GM20000 (cell line): ENCODE measurements at regions not wholly inside any gene's neighbourhood (a gene's known extent, or its start where the extent isn't known, plus 50 kb on each side); places are given as distances from the start of the nearest gene placed in this dataset.

Source experiments
- DNase-seq: peaks from one replicate; pipeline ENCODE4 v3.0.0; 2012; ENCODE audit warnings: low spot score
- CTCF ChIP-seq: IDR thresholded peaks from 2 replicates; pipeline ENCODE4 v1.5.1; 2012; ENCODE audit warnings: mild to moderate bottlenecking, control low read depth; ENCODE audit errors: extremely low read depth, missing control alignments

DNA sequence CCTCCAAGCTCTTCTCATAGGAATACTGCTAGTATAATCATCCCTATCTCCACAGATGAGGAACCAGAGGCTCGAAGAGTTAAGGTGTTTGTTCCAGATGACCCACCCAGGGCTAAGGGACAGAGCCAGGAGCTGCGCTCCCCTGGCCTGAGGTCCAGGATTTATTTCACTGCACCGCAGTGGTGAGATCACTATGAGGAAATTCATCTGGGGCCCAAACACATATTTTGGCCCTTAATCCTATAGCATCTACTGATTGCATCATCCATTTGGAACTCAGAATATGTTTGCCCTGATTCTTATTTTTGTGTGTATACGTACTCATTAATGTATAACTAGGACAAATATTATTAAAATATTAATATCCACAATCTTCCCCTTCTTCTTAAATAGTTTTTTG is 100.1 kb upstream of the RBPJ start:
- no peak for DNase-seq

DNA sequence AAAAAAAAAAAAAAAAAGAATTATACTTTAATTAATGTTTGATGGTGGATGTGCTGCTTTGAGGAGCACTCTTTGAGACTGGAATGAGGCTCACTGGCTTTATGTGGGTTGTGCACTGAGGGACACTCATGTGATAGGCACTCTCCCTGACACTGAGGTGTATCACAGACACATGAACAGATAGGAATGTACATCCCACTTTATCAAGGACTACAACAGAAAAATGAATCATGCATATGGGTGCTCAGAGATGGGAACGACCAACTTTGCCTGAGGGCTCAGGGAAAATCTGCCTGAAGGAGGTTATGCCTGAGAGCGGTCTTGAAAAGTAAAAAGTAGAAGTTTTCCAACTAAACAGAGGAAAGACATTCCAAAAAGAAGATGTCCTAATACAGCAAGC is 97.7 kb upstream of the RBPJ start:
- DNase-seq: no peak
- no peak for TF ChIP-seq CTCF

More for the DNA sequence above, 100.1 kb upstream of the RBPJ start:
- no peak for TF ChIP-seq CTCF

DNA sequence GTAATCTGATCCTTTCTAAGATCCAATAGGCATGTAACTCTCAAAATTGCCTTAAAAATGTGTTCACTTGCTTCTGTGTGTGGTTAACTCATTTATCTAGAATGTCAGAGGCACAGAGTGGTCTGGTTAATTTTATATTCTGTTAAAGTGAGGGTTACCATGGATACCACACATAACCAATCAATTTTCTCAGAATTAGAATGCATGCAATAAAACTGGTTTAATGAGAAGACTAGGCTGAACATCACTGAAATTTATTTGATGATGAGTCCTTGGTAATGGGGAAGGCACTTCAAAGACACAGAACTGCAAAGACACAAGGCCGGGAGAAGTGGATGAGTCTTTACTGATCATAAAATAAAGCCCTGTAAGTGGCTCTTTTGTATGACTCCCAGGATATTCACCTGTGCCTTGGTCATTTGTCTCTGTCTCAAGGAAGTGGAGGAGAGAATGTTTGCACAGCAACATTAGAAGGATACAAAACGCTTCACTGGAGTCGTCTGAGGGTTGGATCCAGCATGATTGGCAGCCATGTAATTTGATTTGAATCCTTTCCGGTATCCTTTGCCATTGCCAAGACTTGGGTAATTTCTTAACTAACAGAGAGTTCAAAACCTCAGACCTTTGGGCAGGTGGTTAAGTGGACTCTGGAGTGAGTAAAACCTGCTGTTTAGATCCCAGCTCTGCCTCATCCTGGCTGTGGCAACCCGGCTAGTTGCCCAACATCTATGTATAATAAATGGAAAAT is 94.0 kb upstream of the RBPJ start:
- no peak for DNase-seq

GRCh38 chr4:26227601-26228229 is 93.1 kb upstream of the RBPJ start:
- no peak for DNase-seq

More for the DNA sequence above, 94.0 kb upstream of the RBPJ start:
- TF ChIP-seq CTCF: peak; percentile 2

DNA sequence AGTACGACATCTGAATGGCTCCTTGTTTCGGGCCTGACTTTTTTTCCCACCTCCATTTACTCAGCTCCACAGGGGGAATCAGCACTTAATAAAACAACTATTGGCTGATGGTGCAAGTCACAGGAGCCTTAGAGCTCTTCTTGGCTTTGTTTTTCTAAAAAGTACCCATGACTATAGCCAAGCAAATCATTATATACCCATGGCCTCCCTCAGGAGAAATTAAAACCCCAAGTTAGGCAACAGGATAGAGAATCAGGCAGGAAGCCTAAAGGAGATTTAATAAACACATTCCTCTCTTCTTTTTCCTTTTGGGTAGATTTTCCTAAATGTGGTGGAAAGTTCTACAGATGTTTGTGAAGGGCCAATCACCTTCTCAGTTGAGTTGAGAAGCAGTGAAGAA is 91.9 kb upstream of the RBPJ start:
- DNase-seq: no peak
- TF ChIP-seq CTCF: no peak

More at GRCh38 chr4:26227601-26228229, 93.1 kb upstream of the RBPJ start:
- no peak for TF ChIP-seq CTCF

GRCh38 chr4:26229974-26230373 is 90.8 kb upstream of the RBPJ start:
- no peak for TF ChIP-seq CTCF
- DNase-seq: no peak

- DNase-seq: no peak
- no peak for TF ChIP-seq CTCF
Measured at GRCh38 chr4:26233350-26233749, 87.5 kb upstream of the RBPJ start.
